ENCODE measurements at regions not wholly inside any gene's neighbourhood (a gene's known extent, or its start where the extent isn't known, plus 50 kb on each side); places are given as distances from the start of the nearest gene placed in this dataset.

DNA sequence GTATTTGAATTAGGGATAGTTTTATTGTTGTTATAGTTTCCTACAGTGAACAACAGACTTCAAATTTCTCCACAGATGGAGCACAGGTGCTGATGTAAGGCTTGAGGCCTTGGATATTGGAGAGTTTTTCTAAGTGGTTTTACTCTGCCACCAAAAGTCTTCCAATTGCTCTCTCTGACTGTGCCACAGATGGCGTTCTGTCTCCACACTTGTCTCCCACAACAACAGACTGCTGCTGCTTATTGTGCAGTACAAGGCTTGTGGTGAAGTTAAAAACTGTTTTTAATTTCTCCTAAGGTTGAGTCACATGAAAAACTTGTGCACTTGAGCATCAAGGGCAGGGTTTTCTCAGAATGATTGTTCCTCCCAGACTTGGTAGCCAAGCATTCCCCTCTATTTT, 460.9 kb upstream of the KHDRBS2 start:
- peaks cover 2% of the 10 kb centered on the region; the same call in 1 of the 3 replicates for H3K9me3 Mint-ChIP-seq
- Histone ChIP-seq H3K4me1 (ENCODE audit: insufficient read depth) (no peaks in the 10 kb centered on the region), H3K4me3 (no peak overlapping the region), H3K27me3 (ENCODE audit: insufficient read depth) (no peaks in the 10 kb centered on the region), H3K4me2 (no peak overlapping the region), H3K79me2 (replicated peaks; ENCODE audit: insufficient read depth) (no peaks in the 10 kb centered on the region), H3K36me3 (ENCODE audit: insufficient read depth) (no peaks in the 10 kb centered on the region), H4K20me1 (replicated peaks; ENCODE audit: insufficient read depth) (no peaks in the 10 kb centered on the region), H3K27ac (ENCODE audit: low read depth) (no peak overlapping the region), H3K9me2 (ENCODE audit: insufficient read depth) (no peaks in the 10 kb centered on the region), H3F3A (replicated peaks; ENCODE audit: low read depth) (no peaks in the 10 kb centered on the region), H2AFZ (no peak overlapping the region)
- no peak overlapping the region for H3K4me3 Mint-ChIP-seq
- H3K4me1 Mint-ChIP-seq, result peaks cover 5% of the 10 kb centered on the region; the same call in 2 of the 3 replicates
- TF ChIP-seq, protein P1, sequence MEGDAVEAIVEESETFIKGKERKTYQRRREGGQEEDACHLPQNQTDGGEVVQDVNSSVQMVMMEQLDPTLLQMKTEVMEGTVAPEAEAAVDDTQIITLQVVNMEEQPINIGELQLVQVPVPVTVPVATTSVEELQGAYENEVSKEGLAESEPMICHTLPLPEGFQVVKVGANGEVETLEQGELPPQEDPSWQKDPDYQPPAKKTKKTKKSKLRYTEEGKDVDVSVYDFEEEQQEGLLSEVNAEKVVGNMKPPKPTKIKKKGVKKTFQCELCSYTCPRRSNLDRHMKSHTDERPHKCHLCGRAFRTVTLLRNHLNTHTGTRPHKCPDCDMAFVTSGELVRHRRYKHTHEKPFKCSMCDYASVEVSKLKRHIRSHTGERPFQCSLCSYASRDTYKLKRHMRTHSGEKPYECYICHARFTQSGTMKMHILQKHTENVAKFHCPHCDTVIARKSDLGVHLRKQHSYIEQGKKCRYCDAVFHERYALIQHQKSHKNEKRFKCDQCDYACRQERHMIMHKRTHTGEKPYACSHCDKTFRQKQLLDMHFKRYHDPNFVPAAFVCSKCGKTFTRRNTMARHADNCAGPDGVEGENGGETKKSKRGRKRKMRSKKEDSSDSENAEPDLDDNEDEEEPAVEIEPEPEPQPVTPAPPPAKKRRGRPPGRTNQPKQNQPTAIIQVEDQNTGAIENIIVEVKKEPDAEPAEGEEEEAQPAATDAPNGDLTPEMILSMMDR (conservative IDR thresholded peaks at IDR 0.05; ENCODE audit: low read depth in 2 of 2), result peak in 1 of 2 experiments; percentile 33; a peak in 2 of 4 replicates
- TF ChIP-seq CREB1 (CRISPR knock-in tag; IDR thresholded peaks at IDR 0.05; ENCODE audit: low read depth) (no peak), NANOG (IDR thresholded peaks at IDR 0.05; ENCODE audit: borderline replicate concordance) (no peak), EZH2 (IDR thresholded peaks at IDR 0.05; ENCODE audit: low read depth, unreplicated experiment) (no peak), STAT1 (IDR thresholded peaks at IDR 0.05; ENCODE audit: unreplicated experiment) (no peak)
- TF ChIP-seq, protein P2, sequence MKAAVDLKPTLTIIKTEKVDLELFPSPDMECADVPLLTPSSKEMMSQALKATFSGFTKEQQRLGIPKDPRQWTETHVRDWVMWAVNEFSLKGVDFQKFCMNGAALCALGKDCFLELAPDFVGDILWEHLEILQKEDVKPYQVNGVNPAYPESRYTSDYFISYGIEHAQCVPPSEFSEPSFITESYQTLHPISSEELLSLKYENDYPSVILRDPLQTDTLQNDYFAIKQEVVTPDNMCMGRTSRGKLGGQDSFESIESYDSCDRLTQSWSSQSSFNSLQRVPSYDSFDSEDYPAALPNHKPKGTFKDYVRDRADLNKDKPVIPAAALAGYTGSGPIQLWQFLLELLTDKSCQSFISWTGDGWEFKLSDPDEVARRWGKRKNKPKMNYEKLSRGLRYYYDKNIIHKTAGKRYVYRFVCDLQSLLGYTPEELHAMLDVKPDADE (IDR thresholded peaks at IDR 0.05), result no peak
- H3K27me3 Mint-ChIP-seq (ENCODE audit: insufficient read depth, low read depth, poor library complexity), result no peaks in the 10 kb centered on the region
- no peak overlapping the region for H3K27ac Mint-ChIP-seq
- DNase-seq (ENCODE audit: low spot score) (no peak), ATAC-seq (no peak)
- peaks cover 2% of the 10 kb centered on the region; the same call in 1 of the 3 replicates for H3K36me3 Mint-ChIP-seq (ENCODE audit: low read depth)

DNA sequence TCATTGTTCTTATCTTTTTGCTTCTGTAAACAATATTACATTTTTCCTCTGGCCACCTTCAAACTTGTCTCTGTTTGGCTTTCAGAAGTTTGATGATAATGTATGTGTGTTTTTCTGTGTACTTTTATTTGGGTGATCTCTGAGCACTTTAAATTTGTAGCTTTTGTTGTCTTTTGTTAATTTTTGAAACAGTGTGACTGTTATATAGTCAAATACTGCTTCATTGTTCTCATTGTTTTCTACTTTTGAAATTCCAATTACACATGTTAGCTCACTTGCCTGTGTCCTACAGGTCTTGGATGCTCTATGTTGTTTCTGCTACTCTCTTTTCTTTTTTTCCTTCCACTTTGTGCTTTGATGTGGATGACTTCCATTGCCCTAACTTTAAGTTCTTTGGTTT, 460.1 kb upstream of the KHDRBS2 start:
- H3K36me3 ChIP-seq (ENCODE audit: insufficient read depth), result no peaks in the 10 kb centered on the region
- H4K20me1 ChIP-seq (replicated peaks; ENCODE audit: insufficient read depth), result no peaks in the 10 kb centered on the region
- H3K4me1 ChIP-seq (ENCODE audit: insufficient read depth), result peaks cover 1% of the 10 kb centered on the region; the same call in 1 of the 2 replicates
- Mint-ChIP-seq H3K9me3 (peaks cover 3% of the 10 kb centered on the region; the same call in 2 of the 3 replicates), H3K36me3 (ENCODE audit: low read depth) (no peaks in the 10 kb centered on the region), H3K27me3 (ENCODE audit: insufficient read depth, low read depth, poor library complexity) (peaks cover 1% of the 10 kb centered on the region), H3K27ac (no peak overlapping the region), H3K4me1 (peaks cover 12% of the 10 kb centered on the region), H3K4me3 (no peak overlapping the region)
- no peak overlapping the region for H3K27ac ChIP-seq (ENCODE audit: low read depth)
- H3K79me2 ChIP-seq (replicated peaks; ENCODE audit: insufficient read depth), result no peaks in the 10 kb centered on the region
- TF ChIP-seq CREB1 (CRISPR knock-in tag; IDR thresholded peaks at IDR 0.05; ENCODE audit: low read depth), result no peak
- TF ChIP-seq EZH2phosphoT487 (IDR thresholded peaks at IDR 0.05; ENCODE audit: unreplicated experiment), result no peak
- TF ChIP-seq POLR2AphosphoS5 (IDR thresholded peaks at IDR 0.05; ENCODE audit: low read depth), result no peak
- TF ChIP-seq, protein P3, sequence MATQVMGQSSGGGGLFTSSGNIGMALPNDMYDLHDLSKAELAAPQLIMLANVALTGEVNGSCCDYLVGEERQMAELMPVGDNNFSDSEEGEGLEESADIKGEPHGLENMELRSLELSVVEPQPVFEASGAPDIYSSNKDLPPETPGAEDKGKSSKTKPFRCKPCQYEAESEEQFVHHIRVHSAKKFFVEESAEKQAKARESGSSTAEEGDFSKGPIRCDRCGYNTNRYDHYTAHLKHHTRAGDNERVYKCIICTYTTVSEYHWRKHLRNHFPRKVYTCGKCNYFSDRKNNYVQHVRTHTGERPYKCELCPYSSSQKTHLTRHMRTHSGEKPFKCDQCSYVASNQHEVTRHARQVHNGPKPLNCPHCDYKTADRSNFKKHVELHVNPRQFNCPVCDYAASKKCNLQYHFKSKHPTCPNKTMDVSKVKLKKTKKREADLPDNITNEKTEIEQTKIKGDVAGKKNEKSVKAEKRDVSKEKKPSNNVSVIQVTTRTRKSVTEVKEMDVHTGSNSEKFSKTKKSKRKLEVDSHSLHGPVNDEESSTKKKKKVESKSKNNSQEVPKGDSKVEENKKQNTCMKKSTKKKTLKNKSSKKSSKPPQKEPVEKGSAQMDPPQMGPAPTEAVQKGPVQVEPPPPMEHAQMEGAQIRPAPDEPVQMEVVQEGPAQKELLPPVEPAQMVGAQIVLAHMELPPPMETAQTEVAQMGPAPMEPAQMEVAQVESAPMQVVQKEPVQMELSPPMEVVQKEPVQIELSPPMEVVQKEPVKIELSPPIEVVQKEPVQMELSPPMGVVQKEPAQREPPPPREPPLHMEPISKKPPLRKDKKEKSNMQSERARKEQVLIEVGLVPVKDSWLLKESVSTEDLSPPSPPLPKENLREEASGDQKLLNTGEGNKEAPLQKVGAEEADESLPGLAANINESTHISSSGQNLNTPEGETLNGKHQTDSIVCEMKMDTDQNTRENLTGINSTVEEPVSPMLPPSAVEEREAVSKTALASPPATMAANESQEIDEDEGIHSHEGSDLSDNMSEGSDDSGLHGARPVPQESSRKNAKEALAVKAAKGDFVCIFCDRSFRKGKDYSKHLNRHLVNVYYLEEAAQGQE (IDR thresholded peaks at IDR 0.05; ENCODE audit: unreplicated experiment), result no peak
- no peaks in the 10 kb centered on the region for H3K9me2 ChIP-seq (ENCODE audit: insufficient read depth)
- H3K4me3 ChIP-seq, result no peak overlapping the region
- H3K27me3 ChIP-seq (ENCODE audit: insufficient read depth), result no peaks in the 10 kb centered on the region
- no peak overlapping the region for H3K4me2 ChIP-seq
- no peak overlapping the region for H2AFZ ChIP-seq
- no peaks in the 10 kb centered on the region for H3F3A ChIP-seq (replicated peaks; ENCODE audit: low read depth)
- ATAC-seq, result no peak
- DNase-seq (ENCODE audit: low spot score), result no peak

Measured in GM23338 (cell line).